Pons (tissue), 1 donor: ENCODE measurements at regions not wholly inside any gene's neighbourhood (a gene's known extent, or its start where the extent isn't known, plus 50 kb on each side); places are given as distances from the start of the nearest gene placed in this dataset.
"Not testable (repeated sequence)": the region's sequence is repeated elsewhere in the genome, so short reads cannot be mapped to it uniquely, and the experiment has no call there.

Source experiments
- DNase-seq: peaks from one replicate; pipeline ENCODE4 v3.0.0-alpha.2; 2016; ENCODE audit warnings: low spot score

- DNase-seq = peak; percentile 17
These were observed 57.6 kb downstream of the CCDC59 start for GRCh38 chr12:82300611-82301010.

DNA sequence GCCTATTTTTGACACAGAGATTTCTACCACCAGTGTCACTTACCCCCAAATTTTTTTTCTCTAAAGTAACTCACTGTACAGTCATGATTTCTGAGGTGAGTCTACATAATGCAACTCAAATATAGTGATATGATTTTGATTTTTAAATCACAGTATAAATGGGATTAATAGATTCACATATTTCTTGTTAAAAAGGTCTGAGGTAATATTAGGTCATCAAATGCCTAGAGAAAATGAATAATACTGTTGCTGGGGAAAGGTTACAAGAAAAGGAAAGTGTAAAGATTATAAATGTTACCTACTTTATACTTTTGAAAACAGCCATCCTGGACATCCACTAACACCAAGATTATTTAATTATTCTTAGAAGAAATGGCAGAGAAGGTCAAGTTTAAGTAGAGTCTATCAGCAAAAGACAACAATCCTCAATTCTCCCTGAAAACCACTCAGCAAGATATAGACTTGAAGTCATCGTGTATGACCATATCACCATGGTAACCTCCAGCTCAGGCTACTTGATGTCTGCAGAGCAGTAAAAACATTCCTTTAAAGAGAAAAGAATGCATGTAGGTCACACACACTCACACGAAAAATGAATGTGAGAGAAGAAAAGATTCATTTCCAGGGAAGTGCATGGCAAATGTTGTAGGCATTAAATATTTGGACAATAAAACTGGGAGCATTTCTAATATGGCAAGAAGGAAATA, 58.7 kb downstream of the CCDC59 start:
- no peak for DNase-seq

DNA sequence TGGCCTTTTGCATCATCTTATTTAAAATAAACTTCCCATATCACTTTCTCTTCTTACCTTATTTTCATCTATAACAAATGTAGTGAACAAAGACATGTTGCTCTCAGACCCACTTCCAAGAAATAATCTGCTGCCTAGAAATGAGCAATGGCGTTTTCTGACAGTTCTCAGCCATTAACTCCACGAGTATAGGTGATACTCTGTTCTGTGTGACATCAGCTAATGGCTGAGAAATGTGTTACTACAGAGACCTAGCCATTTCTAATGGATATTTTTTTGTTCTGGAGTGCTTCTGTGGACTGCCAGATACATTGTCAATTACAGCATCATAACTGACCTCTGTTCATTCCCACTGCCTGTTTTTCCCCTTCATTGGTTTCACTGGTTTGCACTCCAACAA, 67.8 kb downstream of the CCDC59 start:
- no peak for DNase-seq

DNA sequence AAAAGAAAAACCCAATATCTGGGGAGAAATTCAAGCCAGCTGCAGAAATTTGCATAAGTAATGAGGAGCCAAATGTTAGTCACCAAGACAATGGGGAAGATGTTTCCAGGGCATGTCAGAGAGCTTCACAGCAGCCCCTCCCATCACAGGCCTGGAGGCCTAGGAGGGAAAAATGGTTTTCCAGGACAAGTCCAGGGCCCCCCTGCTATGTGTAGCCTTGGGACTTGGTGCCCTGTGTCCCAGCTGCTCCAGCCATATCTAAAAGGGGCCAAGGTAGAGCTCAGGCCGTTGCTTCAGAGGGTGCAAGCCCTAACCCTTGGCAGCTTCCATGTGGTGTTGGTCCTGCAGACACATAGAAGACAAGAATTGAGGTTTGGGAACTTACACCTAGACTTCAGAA, 76.9 kb downstream of the CCDC59 start:
- DNase-seq = not testable (repeated sequence)

- no peak for DNase-seq
These were observed 78.6 kb downstream of the CCDC59 start for GRCh38 chr12:82279536-82280058.

DNA sequence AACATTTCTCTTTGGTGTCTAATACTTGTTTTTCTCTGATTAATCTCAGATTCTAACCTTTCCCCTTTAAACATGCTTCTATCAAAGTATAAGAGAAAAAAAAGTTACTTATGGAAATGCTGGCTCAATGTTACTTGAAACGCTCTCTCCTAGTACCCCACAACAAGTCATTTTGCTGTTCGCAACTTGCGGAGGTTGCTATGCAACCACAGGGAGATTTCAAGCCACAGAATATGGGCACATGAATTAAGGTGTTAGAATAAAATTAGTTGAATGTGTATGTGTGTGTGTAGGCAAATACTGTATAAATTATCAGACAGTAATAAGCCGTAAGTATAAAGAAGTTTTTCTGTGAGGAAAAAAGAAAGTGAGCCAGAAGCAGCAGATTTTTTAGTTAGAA, 80.6 kb downstream of the CCDC59 start:
- no peak for DNase-seq

DNA sequence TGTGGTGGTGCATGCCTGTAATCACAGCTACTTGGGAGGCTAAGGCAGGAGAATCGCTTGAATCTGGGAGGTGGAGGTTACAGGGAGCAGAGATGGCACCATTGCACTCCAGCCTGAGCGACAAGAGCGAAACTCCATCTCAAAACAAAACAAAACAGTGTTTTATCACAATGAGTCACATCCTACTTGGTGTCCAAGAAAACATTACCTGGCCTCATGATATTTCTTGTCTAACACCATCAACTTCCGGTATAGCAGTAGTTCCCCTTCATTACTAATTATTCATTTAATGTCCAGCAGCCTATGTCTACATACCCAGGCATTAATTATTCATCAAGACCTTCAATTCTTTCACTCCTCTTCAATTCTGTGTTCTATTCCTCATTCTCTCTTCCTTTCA, 115.5 kb downstream of the CCDC59 start:
- DNase-seq = no peak

DNA sequence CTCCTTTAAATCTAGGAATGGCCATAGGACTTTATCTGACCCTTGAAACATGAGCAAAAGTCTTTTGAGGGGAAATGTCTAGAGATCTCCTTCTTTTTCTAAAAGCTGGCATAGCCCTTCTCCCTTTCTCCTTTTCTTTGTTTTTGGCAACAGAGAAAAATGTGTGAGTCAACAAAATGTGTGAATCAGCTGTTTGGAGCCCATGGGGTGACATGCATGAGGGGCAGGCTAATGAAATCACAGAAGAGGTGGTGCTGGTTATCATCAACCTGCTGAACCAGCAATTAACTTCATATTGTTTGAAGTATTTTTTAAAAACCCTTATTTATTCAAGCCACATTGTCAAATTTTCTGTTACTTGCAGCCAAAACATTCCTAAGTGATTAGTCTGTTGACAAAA, 132.3 kb downstream of the CCDC59 start:
- DNase-seq = no peak

DNA sequence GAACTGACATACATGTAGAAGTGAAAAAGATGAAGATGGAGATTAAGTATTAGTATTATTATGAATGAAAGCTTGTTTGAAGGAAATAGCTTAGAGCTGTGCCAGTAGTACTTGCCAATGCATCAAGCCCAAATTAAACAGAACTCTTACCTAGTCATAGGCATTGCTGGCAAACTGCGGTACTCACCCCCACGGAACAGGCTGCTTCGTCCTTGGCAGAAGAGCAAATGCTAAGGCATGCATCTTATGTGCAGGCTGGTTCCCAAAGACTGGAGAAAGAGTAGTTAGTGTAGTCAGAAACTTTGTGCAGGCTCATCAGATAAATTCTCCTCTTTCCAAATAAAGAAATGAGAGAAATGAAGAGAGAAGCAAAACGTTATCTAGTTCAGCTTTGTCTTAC, 134.8 kb downstream of the CCDC59 start:
- no peak for DNase-seq

GRCh38 chr12:82216475-82216874, 141.7 kb downstream of the CCDC59 start:
- DNase-seq = no peak

DNA sequence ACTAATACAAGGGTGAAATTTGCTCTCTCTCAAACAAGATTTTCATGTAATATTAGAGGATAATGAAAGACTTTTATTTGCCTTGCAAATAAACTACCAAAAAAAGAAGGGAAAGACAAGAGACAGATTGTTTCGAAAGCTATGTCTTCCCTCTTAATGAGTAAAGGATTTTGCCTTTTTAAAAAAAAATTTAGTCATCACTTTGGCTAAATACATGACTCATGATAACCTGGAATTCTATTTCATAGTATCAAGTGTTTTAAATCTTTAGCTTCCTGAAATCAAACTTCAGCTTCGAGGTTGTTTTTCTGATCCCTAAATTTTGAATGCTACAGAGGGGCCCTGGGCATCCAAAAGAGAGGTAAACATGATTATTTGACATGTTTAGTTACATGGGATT, 144.4 kb downstream of the CCDC59 start:
- DNase-seq = no peak

DNA sequence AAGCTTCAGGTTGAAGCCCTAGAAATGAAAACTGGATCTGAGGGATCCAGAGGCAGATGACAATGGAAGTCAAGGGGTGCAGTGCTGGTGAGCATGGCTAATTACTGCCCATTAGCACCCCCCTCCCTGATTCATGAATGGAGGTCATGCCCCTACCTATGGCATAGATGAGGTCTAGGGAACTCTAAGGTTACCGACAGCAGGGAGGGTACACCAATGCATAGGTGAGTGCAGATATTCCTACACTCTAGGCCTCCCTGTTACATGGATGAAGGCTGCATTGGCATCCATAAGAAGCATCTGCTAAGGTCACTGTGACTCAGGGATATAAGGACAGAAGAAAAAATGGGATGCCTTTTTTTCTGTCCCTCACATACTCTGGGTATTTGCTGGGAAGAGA, 147.3 kb downstream of the CCDC59 start:
- DNase-seq = no peak

- DNase-seq = no peak
These were observed 148.7 kb downstream of the CCDC59 start for GRCh38 chr12:82209533-82209932.

DNA sequence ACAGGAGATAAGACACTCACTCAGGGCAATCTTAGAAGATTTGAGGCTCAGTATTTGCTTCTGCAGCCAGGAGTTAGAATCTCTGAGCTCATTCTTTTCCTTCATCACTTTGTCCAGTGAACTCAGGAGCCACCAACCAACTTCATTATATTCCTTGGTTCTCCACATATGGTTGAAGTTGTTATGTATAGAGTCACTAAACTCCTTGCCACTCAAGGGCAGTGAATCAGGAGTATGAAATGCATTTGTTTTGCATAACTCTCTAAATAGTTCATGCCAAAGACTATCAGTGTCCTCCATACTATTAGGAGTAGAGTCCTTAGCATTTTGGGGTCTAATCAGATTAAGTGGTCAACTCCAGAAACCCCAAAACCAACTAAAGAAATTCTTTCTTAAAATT, 150.6 kb downstream of the CCDC59 start:
- DNase-seq = no peak

DNA sequence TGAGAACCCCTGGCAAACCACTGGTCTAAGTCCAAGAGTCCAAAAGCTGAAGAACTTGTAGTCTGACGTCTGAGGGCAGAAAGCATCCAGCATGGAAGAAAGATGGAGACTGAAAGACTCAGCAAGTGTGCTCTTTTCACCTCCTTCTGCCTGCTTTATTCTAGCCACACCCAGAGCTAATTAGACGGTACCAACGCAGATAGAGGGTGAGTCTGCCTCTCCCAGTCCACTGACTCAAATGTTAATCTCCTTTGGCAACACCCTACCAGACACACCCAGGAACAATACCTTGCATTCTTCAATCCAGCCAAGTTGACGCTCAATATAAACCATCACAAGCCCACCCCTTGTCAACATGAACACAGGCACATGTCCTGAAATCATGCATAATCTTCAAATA, 155.1 kb downstream of the CCDC59 start:
- DNase-seq = no peak

DNA sequence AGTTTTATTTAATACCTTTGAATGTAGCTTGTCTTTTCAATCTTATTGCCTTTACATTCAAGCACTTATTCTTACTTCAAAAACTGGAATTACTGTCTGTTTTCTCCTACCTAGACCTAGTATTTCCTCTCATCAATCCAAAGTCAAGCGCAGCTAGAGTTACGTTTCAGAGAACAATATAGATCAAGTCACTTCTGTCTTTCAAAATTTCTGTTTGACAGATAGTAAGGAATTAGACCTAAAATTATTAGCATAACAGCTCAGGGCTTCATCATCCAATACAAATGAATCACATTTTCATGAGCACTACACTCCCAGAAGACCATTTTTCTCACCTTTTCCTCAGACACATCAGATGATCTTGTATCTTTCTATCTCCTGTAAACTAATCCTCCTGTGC, 170.6 kb downstream of the CCDC59 start:
- no peak for DNase-seq

GRCh38 chr12:82187011-82187410, 171.2 kb downstream of the CCDC59 start:
- DNase-seq = no peak

GRCh38 chr12:82186282-82186681, 171.9 kb downstream of the CCDC59 start:
- no peak for DNase-seq

GRCh38 chr12:82184844-82185243, 173.3 kb downstream of the CCDC59 start:
- DNase-seq = no peak

- DNase-seq = no peak
These were observed 175.5 kb downstream of the CCDC59 start for GRCh38 chr12:82182601-82183190.

- DNase-seq = no peak
These were observed 181.3 kb downstream of the CCDC59 start for GRCh38 chr12:82176761-82177490.

- DNase-seq = no peak
These were observed 182.2 kb downstream of the CCDC59 start for GRCh38 chr12:82176026-82176425.

- DNase-seq = peak; percentile 6
These were observed 183.3 kb downstream of the CCDC59 start for GRCh38 chr12:82174936-82175335.
